Lower leg skin (tissue), 4 donors: ENCODE measurements at regions not wholly inside any gene's neighbourhood (a gene's known extent, or its start where the extent isn't known, plus 50 kb on each side); places are given as distances from the start of the nearest gene placed in this dataset.

ENCODE experiments used
- DNase-seq, 2 donors: peaks; one replicate each; pipeline ENCODE4 v3.0.0-alpha.2; 2019; ENCODE audit warnings: low spot score in 2 of 2
- H3K4me3 ChIP-seq: fragments of 200-600 bp; sonication (generic); 2 replicates; pipeline ENCODE4 v1.5.1; 2017; ENCODE audit warnings: mild to moderate bottlenecking, low read depth; ENCODE audit not compliant: poor library complexity, severe bottlenecking
- CTCF ChIP-seq, 3 donors: fragments of 450-650 bp; IDR thresholded peaks; one replicate each; pipeline ENCODE4 v1.5.1; 2016; ENCODE audit warnings: antibody characterized with exemption in 3 of 3, mild to moderate bottlenecking in 3 of 3, moderate library complexity in 2 of 3
- POLR2A ChIP-seq, 2 donors: fragments of 450-650 bp; IDR thresholded peaks; one replicate each; pipeline ENCODE4 v1.6.1; 2016 to 2017; ENCODE audit warnings: antibody characterized with exemption in 2 of 2, mild to moderate bottlenecking in 1 of 2, moderate library complexity in 1 of 2
- WGBS, 2 donors: methylation state at CpG; one replicate each; pipeline ENCODE4 v1.1.5; 2018; 5-methylcytosine and 5-hydroxymethylcytosine counted together
- intact Hi-C: fragments of 100-400 bp; cut with DNase I; formaldehyde crosslinking; loops from one replicate; pipeline ENCODE4 v1.15.0; 2023; ENCODE audit warnings: low total_unique reads

GRCh38 chr5:88117546-88117945 is 151.1 kb downstream of the TMEM161B start:
- intact Hi-C loops = no loop called here
- DNase-seq = no peak
- H3K4me3 ChIP-seq = no peak overlapping the region
- no peak for TF ChIP-seq CTCF (IDR thresholded peaks at IDR 0.05)
- TF ChIP-seq POLR2A (IDR thresholded peaks at IDR 0.05) = no peak

GRCh38 chr5:88116396-88116795 is 152.2 kb downstream of the TMEM161B start:
- intact Hi-C loops = no loop called here
- no peak overlapping the region for H3K4me3 ChIP-seq
- DNase-seq = no peak
- TF ChIP-seq POLR2A (IDR thresholded peaks at IDR 0.05) (no peak), CTCF (IDR thresholded peaks at IDR 0.05) (no peak)

GRCh38 chr5:88115211-88115610 is 153.4 kb downstream of the TMEM161B start:
- WGBS, 2 donors = 78 to 81% methylated on average over 3 of the region's 3 CpGs
- TF ChIP-seq POLR2A (IDR thresholded peaks at IDR 0.05) (no peak), CTCF (IDR thresholded peaks at IDR 0.05) (no peak)

GRCh38 chr5:88113429-88113828 is 155.2 kb downstream of the TMEM161B start:
- 77 to 79% methylated on average over 1 of the region's 1 CpG for whole genome bisulfite sequencing, 2 donors
- intact Hi-C loops = no loop called here
- no peak overlapping the region for H3K4me3 ChIP-seq
- TF ChIP-seq CTCF (IDR thresholded peaks at IDR 0.05) (no peak), POLR2A (IDR thresholded peaks at IDR 0.05) (no peak)
- DNase-seq = no peak

More at GRCh38 chr5:88115211-88115610, 153.4 kb downstream of the TMEM161B start:
- no peak for DNase-seq
- intact Hi-C loops = no loop called here
- no peak overlapping the region for H3K4me3 ChIP-seq

- WGBS, 2 donors = 89 to 91% methylated on average over 5 of the region's 5 CpGs
- TF ChIP-seq CTCF (IDR thresholded peaks at IDR 0.05) (no peak), POLR2A (IDR thresholded peaks at IDR 0.05) (no peak)
- intact Hi-C loops = no loop called here
- no peak for DNase-seq
- H3K4me3 ChIP-seq = no peak overlapping the region
Observed at GRCh38 chr5:88109818-88110217, 158.8 kb downstream of the TMEM161B start.

- no peak for TF ChIP-seq POLR2A (IDR thresholded peaks at IDR 0.05)
- TF ChIP-seq CTCF (IDR thresholded peaks at IDR 0.05) = no peak
- 73 to 75% methylated on average over 8 of the region's 8 CpGs for WGBS, 2 donors
- no peak overlapping the region for H3K4me3 ChIP-seq
- intact Hi-C loops = no loop called here
- DNase-seq = no peak
Observed at GRCh38 chr5:88108490-88109279, 160.0 kb downstream of the TMEM161B start.
